ENCODE measurements at regions not wholly inside any gene's neighbourhood (a gene's known extent, or its start where the extent isn't known, plus 50 kb on each side); places are given as distances from the start of the nearest gene placed in this dataset.

DNA sequence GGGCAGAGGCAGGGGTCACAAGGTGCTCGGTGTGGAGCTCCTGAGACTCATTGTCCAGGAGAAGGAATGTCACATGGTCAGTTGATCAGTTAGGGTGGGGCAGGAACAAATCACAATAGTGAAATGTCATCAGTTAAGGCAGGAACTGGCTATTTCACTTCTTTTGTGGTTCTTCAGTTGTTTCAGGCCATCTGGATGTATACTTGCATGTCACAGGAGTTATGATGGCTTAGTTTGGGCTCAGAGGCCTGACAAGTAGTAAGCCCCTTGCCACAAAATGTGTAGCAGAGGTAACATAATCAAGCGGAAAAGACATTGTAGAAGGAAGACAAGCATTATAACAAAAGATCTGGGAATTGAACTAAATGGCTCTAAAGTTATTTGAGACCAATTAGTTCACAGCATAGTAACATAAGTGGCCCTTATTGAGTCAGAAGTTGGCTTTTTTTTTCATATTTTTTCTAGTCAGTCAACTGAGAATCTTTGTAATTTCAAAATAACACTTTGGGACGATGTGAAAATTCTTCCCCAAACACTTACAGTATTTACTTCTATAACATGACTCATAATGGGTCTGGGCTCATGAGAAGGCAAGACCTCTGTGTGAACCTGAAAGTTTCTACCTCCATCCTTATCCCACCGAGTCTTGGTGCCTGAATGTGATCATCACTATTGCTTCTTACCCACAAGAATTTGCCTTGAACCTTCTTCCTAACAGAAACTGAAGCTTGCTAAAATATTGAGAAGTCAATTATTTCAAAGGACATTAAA is 137.0 kb upstream of the DPT start:
- TF ChIP-seq POLR2AphosphoS5 (IDR thresholded peaks at IDR 0.05) (no peak), POLR2A (IDR thresholded peaks at IDR 0.05) (no peak)
- TF ChIP-seq, protein P1, sequence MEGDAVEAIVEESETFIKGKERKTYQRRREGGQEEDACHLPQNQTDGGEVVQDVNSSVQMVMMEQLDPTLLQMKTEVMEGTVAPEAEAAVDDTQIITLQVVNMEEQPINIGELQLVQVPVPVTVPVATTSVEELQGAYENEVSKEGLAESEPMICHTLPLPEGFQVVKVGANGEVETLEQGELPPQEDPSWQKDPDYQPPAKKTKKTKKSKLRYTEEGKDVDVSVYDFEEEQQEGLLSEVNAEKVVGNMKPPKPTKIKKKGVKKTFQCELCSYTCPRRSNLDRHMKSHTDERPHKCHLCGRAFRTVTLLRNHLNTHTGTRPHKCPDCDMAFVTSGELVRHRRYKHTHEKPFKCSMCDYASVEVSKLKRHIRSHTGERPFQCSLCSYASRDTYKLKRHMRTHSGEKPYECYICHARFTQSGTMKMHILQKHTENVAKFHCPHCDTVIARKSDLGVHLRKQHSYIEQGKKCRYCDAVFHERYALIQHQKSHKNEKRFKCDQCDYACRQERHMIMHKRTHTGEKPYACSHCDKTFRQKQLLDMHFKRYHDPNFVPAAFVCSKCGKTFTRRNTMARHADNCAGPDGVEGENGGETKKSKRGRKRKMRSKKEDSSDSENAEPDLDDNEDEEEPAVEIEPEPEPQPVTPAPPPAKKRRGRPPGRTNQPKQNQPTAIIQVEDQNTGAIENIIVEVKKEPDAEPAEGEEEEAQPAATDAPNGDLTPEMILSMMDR (IDR thresholded peaks at IDR 0.05) = no peak

Data from upper lobe of left lung (tissue), 4 donors.